Neural crest cell (in vitro differentiated cells): ENCODE measurements at regions not wholly inside any gene's neighbourhood (a gene's known extent, or its start where the extent isn't known, plus 50 kb on each side); places are given as distances from the start of the nearest gene placed in this dataset.
A peak's percentile ranks its signal among the peaks of the same experiment; 100 is the strongest.

Experiments used
- DNase-seq: peaks from one replicate; pipeline ENCODE4 v3.0.0; 2021; ENCODE audit warnings: low read depth, mixed read lengths, low spot score
- H3K27ac Mint-ChIP-seq: one replicate; pipeline ENCODE4 v1.8.0; 2021; ENCODE audit warnings: mild to moderate bottlenecking, mixed read lengths; ENCODE audit not compliant: unreplicated experiment
- H3K27me3 Mint-ChIP-seq: 2 replicates; pipeline ENCODE4 v1.8.0; 2021; ENCODE audit warnings: low read depth, mild to moderate bottlenecking, mixed read lengths
- H3K36me3 Mint-ChIP-seq: 2 replicates; pipeline ENCODE4 v1.8.0; 2021; ENCODE audit warnings: low read depth, mild to moderate bottlenecking, mixed read lengths
- H3K4me1 Mint-ChIP-seq: 2 replicates; pipeline ENCODE4 v1.8.0; 2021; ENCODE audit warnings: mixed read lengths
- H3K4me3 Mint-ChIP-seq: one replicate; pipeline ENCODE4 v1.8.0; 2021; ENCODE audit warnings: mild to moderate bottlenecking, mixed read lengths
- H3K9me3 Mint-ChIP-seq: 2 replicates; pipeline ENCODE4 v1.8.0; 2021; ENCODE audit warnings: mixed read lengths
- TF ChIP-seq, protein P1 (sequence below): fragments of 200-600 bp; sonication (generic); conservative IDR thresholded peaks from 2 replicates; pipeline ENCODE4 v1.5.0; 2021; ENCODE audit warnings: antibody characterized with exemption, mild to moderate bottlenecking

- DNase-seq = no peak
- Mint-ChIP-seq H3K36me3 (peaks cover 2% of the 10 kb centered on the region), H3K4me1 (no peaks in the 10 kb centered on the region), H3K27ac (no peak overlapping the region), H3K4me3 (no peak overlapping the region), H3K27me3 (no peaks in the 10 kb centered on the region), H3K9me3 (no peaks in the 10 kb centered on the region)
- TF ChIP-seq, protein P1, sequence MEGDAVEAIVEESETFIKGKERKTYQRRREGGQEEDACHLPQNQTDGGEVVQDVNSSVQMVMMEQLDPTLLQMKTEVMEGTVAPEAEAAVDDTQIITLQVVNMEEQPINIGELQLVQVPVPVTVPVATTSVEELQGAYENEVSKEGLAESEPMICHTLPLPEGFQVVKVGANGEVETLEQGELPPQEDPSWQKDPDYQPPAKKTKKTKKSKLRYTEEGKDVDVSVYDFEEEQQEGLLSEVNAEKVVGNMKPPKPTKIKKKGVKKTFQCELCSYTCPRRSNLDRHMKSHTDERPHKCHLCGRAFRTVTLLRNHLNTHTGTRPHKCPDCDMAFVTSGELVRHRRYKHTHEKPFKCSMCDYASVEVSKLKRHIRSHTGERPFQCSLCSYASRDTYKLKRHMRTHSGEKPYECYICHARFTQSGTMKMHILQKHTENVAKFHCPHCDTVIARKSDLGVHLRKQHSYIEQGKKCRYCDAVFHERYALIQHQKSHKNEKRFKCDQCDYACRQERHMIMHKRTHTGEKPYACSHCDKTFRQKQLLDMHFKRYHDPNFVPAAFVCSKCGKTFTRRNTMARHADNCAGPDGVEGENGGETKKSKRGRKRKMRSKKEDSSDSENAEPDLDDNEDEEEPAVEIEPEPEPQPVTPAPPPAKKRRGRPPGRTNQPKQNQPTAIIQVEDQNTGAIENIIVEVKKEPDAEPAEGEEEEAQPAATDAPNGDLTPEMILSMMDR = no peak
These were observed 108.2 kb downstream of the HAUS1 start for GRCh38 chr18:46212398-46212797.

- Mint-ChIP-seq H3K27me3 (no peaks in the 10 kb centered on the region), H3K4me3 (no peak overlapping the region), H3K9me3 (no peaks in the 10 kb centered on the region), H3K27ac (no peak overlapping the region), H3K4me1 (no peaks in the 10 kb centered on the region), H3K36me3 (peaks cover 2% of the 10 kb centered on the region)
- no peak for DNase-seq
- TF ChIP-seq, protein P1 = peak; percentile 61
These were observed 109.1 kb downstream of the HAUS1 start for GRCh38 chr18:46213295-46213694.

DNA sequence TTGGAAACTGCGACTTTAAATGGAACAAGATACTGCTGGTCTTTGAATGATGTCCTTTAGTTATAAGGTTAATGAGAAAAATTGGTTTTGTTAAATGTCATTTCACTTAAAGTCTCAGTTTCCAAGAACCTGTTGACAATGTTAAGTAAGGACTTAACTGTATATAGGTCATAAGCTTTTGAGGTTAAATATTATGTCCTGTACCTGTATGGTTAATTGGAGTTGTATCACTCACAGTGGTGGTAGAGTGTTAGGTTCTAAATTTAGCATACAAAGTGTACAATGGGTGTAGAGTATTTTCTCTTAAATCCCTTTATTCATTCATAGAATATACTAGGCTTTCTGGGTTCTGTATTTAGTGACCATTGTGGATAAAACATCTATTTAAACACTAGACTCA lies 110.2 kb downstream of the HAUS1 start:
- Mint-ChIP-seq H3K4me3 (no peak overlapping the region), H3K27me3 (no peaks in the 10 kb centered on the region), H3K4me1 (no peaks in the 10 kb centered on the region), H3K9me3 (no peaks in the 10 kb centered on the region), H3K36me3 (peaks cover 2% of the 10 kb centered on the region), H3K27ac (no peak overlapping the region)
- DNase-seq = no peak
- TF ChIP-seq, protein P1 = no peak

DNA sequence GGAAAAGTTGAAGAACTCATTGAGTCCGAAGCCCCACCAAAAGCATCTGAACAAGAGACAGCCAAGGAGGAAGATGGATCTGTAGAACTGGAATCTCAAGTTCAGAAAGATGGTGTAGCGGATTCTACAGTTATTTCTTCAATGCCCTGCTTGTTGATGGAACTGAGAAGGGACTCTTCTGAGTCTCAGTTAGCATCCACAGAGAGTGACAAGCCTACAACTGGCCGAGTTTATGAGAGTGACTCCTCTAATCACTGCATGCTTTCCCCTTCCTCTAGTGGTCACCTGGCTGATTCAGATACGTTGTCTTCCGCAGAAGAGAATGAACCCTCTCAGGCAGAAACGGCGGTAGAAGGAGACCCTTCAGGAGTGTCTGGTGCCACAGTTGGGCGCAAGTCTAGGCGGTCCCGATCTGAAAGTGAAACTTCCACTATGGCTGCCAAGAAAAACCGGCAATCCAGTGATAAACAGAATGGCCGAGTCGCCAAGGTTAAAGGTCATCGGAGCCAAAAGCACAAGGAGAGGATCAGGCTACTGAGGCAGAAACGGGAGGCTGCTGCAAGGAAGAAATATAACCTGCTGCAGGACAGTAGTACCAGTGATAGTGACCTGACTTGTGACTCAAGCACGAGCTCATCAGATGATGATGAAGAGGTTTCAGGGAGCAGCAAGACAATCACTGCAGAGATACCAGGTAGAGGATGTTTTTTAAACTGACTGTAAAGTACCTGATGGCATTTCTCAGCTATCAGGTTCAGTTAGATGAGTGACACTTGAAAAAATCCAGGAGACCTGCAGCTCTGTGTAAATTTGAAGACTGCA lies 111.9 kb downstream of the HAUS1 start:
- no peaks in the 10 kb centered on the region for H3K4me1 Mint-ChIP-seq
- H3K27ac Mint-ChIP-seq = no peak overlapping the region
- no peaks in the 10 kb centered on the region for H3K27me3 Mint-ChIP-seq
- no peak overlapping the region for H3K4me3 Mint-ChIP-seq
- peaks cover 2% of the 10 kb centered on the region for H3K36me3 Mint-ChIP-seq
- H3K9me3 Mint-ChIP-seq = no peaks in the 10 kb centered on the region
- TF ChIP-seq, protein P1 = no peak
- no peak for DNase-seq

DNA sequence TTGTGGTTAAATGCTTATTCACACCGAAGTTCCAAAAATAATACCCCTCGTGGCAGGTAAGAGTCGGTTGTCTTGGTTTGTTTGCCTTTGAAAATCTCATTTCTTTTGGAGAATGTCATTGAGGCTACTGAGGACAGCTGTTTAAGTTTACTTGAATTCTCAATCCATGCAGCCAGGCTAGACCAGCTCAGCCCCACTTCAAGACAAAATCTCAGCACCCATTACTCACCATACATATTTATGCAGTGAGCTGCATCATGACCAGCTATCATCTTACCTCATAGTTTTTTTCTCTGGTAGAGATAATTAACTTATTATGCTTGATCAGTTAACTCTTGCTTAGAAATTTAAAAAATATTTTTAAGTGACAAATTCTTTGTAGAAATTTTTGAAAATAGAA lies 115.9 kb downstream of the HAUS1 start:
- H3K4me3 Mint-ChIP-seq = no peak overlapping the region
- no peaks in the 10 kb centered on the region for H3K36me3 Mint-ChIP-seq
- H3K4me1 Mint-ChIP-seq = peaks cover 6% of the 10 kb centered on the region
- H3K27ac Mint-ChIP-seq = no peak overlapping the region
- H3K27me3 Mint-ChIP-seq = no peaks in the 10 kb centered on the region
- no peaks in the 10 kb centered on the region for H3K9me3 Mint-ChIP-seq
- TF ChIP-seq, protein P1 = no peak
- no peak for DNase-seq
